Caco-2 (cell line): ENCODE measurements at regions not wholly inside any gene's neighbourhood (a gene's known extent, or its start where the extent isn't known, plus 50 kb on each side); places are given as distances from the start of the nearest gene placed in this dataset.

Source experiments
- BruUV-seq: library from RNA; stranded (reverse); fragments of 400-500 nt; replicated peaks from 2 replicates; lab custom pipeline; 2021; lab: Mats Ljungman, UMichigan
- CTCF ChIA-PET: fragments of 300-600 bp; sonication (Branson Sonifier 250); formaldehyde crosslinking; loops from one replicate; lab custom pipeline; 2022; ENCODE audit warnings: antibody characterized with exemption; lab: Charles Lee
- POLR2A ChIA-PET: fragments of 300-600 bp; sonication (Branson Sonifier 250); formaldehyde crosslinking; loops from one replicate; lab custom pipeline; 2022; ENCODE audit warnings: antibody characterized with exemption; lab: Charles Lee
- DNase-seq, 2 experiments: peaks; one replicate each; pipeline versions ENCODE4 v3.0.0 to v3.0.0-alpha.2; 2020 to 2022
- H3K27me3 ChIP-seq: replicated peaks from 2 replicates; pipeline ENCODE4 v1.6.0; 2011; ENCODE audit warnings: low read length; ENCODE audit not compliant: control insufficient read depth, insufficient read depth
- H3K36me3 ChIP-seq: 2 replicates; pipeline ENCODE4 v1.5.1; 2011; ENCODE audit warnings: low read length; ENCODE audit not compliant: control insufficient read depth, insufficient read depth
- H3K4me1 ChIP-seq: fragments of 250-450 bp; sonication (Bioruptor Pico); 2 replicates; pipeline ENCODE4 v1.5.1; 2020; ENCODE audit warnings: mild to moderate bottlenecking
- H3K4me3 ChIP-seq: 2 replicates; pipeline ENCODE4 v1.5.1; 2011; ENCODE audit warnings: low read depth, mild to moderate bottlenecking, control low read depth, low read length
- H3K9me3 ChIP-seq: fragments of 250-450 bp; sonication (Bioruptor Pico); 2 replicates; pipeline ENCODE4 v1.5.1; 2020; ENCODE audit warnings: mild to moderate bottlenecking, moderate library complexity
- H3K27ac Mint-ChIP-seq: one replicate; pipeline ENCODE4 v1.8.0; 2022; ENCODE audit warnings: mixed read lengths; ENCODE audit not compliant: unreplicated experiment
- H3K27me3 Mint-ChIP-seq: one replicate; pipeline ENCODE4 v1.8.0; 2022; ENCODE audit warnings: mixed read lengths; ENCODE audit not compliant: insufficient read depth, unreplicated experiment
- H3K36me3 Mint-ChIP-seq: one replicate; pipeline ENCODE4 v1.8.0; 2022; ENCODE audit warnings: mild to moderate bottlenecking, mixed read lengths; ENCODE audit not compliant: insufficient read depth, unreplicated experiment
- H3K4me1 Mint-ChIP-seq: one replicate; pipeline ENCODE4 v1.8.0; 2022; ENCODE audit warnings: low read depth, mixed read lengths; ENCODE audit not compliant: unreplicated experiment
- H3K4me3 Mint-ChIP-seq: one replicate; pipeline ENCODE4 v1.8.0; 2022; ENCODE audit warnings: mild to moderate bottlenecking, moderate library complexity, mixed read lengths; ENCODE audit not compliant: unreplicated experiment
- H3K9me3 Mint-ChIP-seq: one replicate; pipeline ENCODE4 v1.8.0; 2022; ENCODE audit warnings: mixed read lengths; ENCODE audit not compliant: unreplicated experiment
- CTCF ChIP-seq, 2 experiments: fragments of 200-600 bp in 1 of 2; IDR thresholded peaks; 1 replicate in 1 of 2; 2 replicates in 1 of 2; pipeline versions ENCODE4 v1.5.1 to v1.8.0; 2011 to 2022; ENCODE audit warnings: antibody characterized with exemption in 1 of 2, control low read depth in 1 of 2, inconsistent platforms in 1 of 2, low read depth in 1 of 2, low read length in 1 of 2, mild to moderate bottlenecking in 1 of 2, moderate library complexity in 1 of 2; ENCODE audit not compliant: insufficient read depth in 1 of 2, severe bottlenecking in 1 of 2, unreplicated experiment in 1 of 2
- intact Hi-C: fragments of 100-400 bp; cut with micrococcal nuclease; formaldehyde crosslinking; loops from one replicate; pipeline ENCODE4 v1.10.0; 2022; ENCODE audit not compliant: unreplicated experiment

- Mint-ChIP-seq H3K36me3 (no peaks in the 10 kb centered on the region), H3K27ac (no peak overlapping the region), H3K27me3 (no peaks in the 10 kb centered on the region), H3K4me3 (no peak overlapping the region), H3K9me3 (no peaks in the 10 kb centered on the region), H3K4me1 (no peaks in the 10 kb centered on the region)
- no peak for DNase-seq
- Histone ChIP-seq H3K36me3 (no peaks in the 10 kb centered on the region), H3K9me3 (no peaks in the 10 kb centered on the region), H3K4me3 (no peak overlapping the region), H3K27me3 (no peaks in the 10 kb centered on the region), H3K4me1 (no peaks in the 10 kb centered on the region)
- intact Hi-C loops, result no loop called here
- no peak for TF ChIP-seq CTCF (IDR thresholded peaks at IDR 0.05; ENCODE audit: insufficient read depth in 1 of 2, low read depth in 1 of 2, low read length in 1 of 2, severe bottlenecking in 1 of 2, unreplicated experiment in 1 of 2)
- BruUV-seq, result no TSS peak
- POLR2A ChIA-PET, result no interaction called here
- CTCF ChIA-PET, result interaction anchor here (0.6 kb wide), 1 partner anchor 767 kb away, joined by 3 read pairs; no protein-coding TSS in a partner anchor
These were observed 279.4 kb downstream of the TMA16 start for GRCh38 chr4:163773940-163774339.

- no peak for TF ChIP-seq CTCF (IDR thresholded peaks at IDR 0.05; ENCODE audit: insufficient read depth in 1 of 2, low read depth in 1 of 2, low read length in 1 of 2, severe bottlenecking in 1 of 2, unreplicated experiment in 1 of 2)
- H3K27ac Mint-ChIP-seq, result no peak overlapping the region
- BruUV-seq, result no TSS peak
- H3K9me3 ChIP-seq, result no peaks in the 10 kb centered on the region
- no peak overlapping the region for H3K4me3 ChIP-seq
- no peak overlapping the region for H3K4me3 Mint-ChIP-seq
- H3K36me3 ChIP-seq, result no peaks in the 10 kb centered on the region
- H3K36me3 Mint-ChIP-seq, result no peaks in the 10 kb centered on the region
- no peaks in the 10 kb centered on the region for H3K27me3 Mint-ChIP-seq
- CTCF ChIA-PET, result no interaction called here
- POLR2A ChIA-PET, result no interaction called here
- H3K4me1 Mint-ChIP-seq, result no peaks in the 10 kb centered on the region
- intact Hi-C loops, result no loop called here
- no peaks in the 10 kb centered on the region for H3K27me3 ChIP-seq
- H3K9me3 Mint-ChIP-seq, result no peaks in the 10 kb centered on the region
- no peaks in the 10 kb centered on the region for H3K4me1 ChIP-seq
- DNase-seq, result no peak
These were observed 282.5 kb downstream of the TMA16 start for GRCh38 chr4:163776957-163777356.

GRCh38 chr4:163781726-163782125 lies 287.2 kb downstream of the TMA16 start:
- Mint-ChIP-seq H3K4me3 (no peak overlapping the region), H3K9me3 (no peaks in the 10 kb centered on the region), H3K27ac (no peak overlapping the region), H3K36me3 (no peaks in the 10 kb centered on the region), H3K4me1 (no peaks in the 10 kb centered on the region), H3K27me3 (no peaks in the 10 kb centered on the region)
- POLR2A ChIA-PET, result no interaction called here
- no peak for DNase-seq
- Histone ChIP-seq H3K36me3 (no peaks in the 10 kb centered on the region), H3K4me3 (no peak overlapping the region), H3K4me1 (no peaks in the 10 kb centered on the region), H3K9me3 (no peaks in the 10 kb centered on the region), H3K27me3 (no peaks in the 10 kb centered on the region)
- TF ChIP-seq CTCF (IDR thresholded peaks at IDR 0.05; ENCODE audit: insufficient read depth in 1 of 2, low read depth in 1 of 2, low read length in 1 of 2, severe bottlenecking in 1 of 2, unreplicated experiment in 1 of 2), result no peak
- CTCF ChIA-PET, result interaction anchor here (0.5 kb wide), 1 partner anchor 190 kb away, joined by 3 read pairs; no protein-coding TSS in a partner anchor
- intact Hi-C loops, result no loop called here
- BruUV-seq, result no TSS peak
